ENCODE measurements at regions not wholly inside any gene's neighbourhood (a gene's known extent, or its start where the extent isn't known, plus 50 kb on each side); places are given as distances from the start of the nearest gene placed in this dataset.
"Not testable (repeated sequence)": the region's sequence is repeated elsewhere in the genome, so short reads cannot be mapped to it uniquely, and the experiment has no call there.

- DNase-seq; H3K9me3 ChIP-seq; ATAC-seq; H3K27me3 ChIP-seq; H3K4me1 ChIP-seq; intact Hi-C loops (cut with DNase I); H3K36me3 ChIP-seq; H3K27ac ChIP-seq; H3K4me3 ChIP-seq: not testable (repeated sequence)
- no CpG with 5 or more reads among the region's 7 CpGs for WGBS (ENCODE audit: insufficient coverage, low coverage, low lambda C conversion rate, missing lambda C conversion rate)
Observed at GRCh38 chr21:5044812-5045211, 5476.6 kb upstream of the TPTE start.

DNA sequence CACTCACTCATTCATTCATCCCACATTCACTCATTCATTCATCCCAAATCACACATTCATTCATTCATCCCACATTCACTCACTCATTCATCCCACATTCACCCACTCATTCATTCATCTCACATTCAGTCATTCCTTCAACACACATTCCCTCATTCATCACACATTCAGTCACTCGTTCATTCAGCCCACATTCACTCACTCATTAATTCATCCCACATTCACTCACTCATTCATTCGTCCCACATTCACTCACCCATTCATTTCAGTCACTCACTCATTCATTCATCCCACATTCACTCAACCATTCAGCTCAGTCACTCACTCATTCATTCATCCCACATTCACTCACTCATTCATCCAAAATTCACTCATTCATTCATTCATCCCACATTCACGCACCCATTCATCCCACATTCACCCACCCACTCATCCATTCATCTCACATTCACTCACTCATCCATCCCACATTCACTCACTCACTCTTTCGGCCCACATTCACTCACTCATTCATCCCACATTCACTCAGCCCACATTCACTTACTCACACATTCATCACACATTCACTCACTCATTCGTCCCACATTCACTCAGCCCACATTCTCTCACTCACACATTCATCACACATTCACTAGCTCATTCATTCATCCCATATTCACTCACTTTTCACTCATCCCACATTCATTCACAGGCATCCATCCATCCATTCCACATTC lies 5469.9 kb upstream of the TPTE start:
- H3K9me3 ChIP-seq; H3K27me3 ChIP-seq; intact Hi-C loops (cut with DNase I); H3K4me3 ChIP-seq; ATAC-seq; DNase-seq; H3K4me1 ChIP-seq; H3K36me3 ChIP-seq; H3K27ac ChIP-seq: not testable (repeated sequence)
- 87% methylated on average over 2 of the region's 5 CpGs for WGBS (ENCODE audit: insufficient coverage, low coverage, low lambda C conversion rate, missing lambda C conversion rate)

DNA sequence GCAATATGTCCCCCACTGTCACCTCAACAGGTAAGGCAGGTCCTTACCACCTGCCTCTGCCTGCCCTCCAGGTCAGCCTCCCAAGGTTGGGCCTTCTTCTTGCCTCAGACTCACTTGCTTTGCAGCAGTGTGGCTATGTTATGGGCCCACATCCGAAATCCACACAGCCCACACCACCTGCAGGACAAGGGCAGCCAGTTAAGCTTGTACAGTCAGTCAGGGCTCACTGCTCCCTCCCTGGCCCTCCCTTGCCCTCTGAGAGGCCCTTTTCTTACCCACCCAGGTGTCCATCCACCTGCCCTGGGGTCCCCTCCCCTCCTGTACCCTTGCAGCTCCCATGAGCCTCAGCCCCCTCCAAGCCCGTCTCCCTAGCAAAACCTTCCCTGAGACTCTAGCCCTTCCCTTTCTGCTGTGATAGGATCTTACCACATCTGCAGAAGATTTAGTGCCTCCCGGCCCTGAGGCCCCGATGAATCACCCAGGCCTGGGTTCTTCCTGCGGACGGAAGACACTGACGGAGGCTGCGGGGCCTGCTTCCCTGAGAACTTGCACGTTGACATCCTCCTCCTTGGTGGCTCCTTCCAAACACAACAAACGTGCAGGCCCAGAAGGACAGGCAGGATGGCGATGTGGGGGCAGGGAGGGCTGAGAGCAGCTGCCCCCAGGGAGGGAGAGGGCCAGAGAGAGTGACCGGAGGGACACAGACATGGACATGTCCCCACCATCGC lies 5466.2 kb upstream of the TPTE start:
- DNase-seq; H3K27me3 ChIP-seq; H3K27ac ChIP-seq; H3K4me1 ChIP-seq; intact Hi-C loops (cut with DNase I); H3K4me3 ChIP-seq; H3K9me3 ChIP-seq; H3K36me3 ChIP-seq: not testable (repeated sequence)
- WGBS (ENCODE audit: insufficient coverage, low coverage, low lambda C conversion rate, missing lambda C conversion rate), result no CpG with 5 or more reads among the region's 13 CpGs
- ATAC-seq, result peak in 3 of 4 donors; percentile 26 to 70 (median 63)

DNA sequence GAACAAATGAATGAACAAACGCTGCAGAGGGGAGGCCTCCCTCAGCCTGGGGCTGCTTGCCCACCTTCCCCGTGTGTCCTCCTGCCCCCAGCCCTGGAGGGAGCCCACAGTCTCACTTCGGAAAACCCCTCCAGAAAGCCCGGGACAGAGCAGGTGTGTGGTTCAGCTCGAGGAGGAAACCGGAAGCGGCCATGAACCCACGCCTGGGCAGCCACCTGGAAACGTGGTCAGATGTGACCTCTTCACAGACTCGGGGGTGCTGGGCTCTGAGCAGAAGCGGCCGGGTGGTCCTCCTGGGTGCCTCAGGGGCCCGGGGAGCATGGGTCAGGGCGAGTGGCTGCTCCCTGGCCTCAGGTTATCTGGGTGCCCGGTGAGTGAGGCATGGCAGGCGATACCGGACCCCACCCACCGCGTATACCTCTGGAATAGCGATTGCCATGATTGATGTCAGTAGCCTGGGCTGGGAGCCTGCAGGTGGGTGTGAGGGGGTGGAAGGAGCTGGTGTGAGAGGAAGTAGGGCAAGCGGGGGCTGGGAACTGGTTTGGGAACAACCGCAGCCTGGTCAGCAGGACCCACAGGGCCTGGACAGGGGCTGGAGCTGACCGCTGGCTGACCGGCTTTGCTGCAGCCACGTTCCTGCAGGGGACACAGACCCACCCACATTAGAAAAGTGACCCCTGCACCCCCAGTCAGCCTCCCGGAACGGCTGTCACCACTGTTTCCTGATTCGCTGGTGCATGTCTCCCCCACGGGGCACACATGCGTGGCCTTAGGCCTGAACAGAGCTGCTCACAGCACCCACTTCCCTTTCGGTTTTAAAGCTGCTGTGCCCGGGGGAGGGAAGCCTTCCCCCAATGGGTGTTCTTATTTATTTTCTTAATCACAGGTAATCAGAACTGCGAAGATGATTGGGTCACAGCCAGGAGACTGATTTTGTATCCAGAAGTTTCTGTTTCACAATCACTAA lies 5465.1 kb upstream of the TPTE start:
- H3K4me3 ChIP-seq; H3K36me3 ChIP-seq; H3K27me3 ChIP-seq; H3K27ac ChIP-seq; H3K9me3 ChIP-seq; DNase-seq; intact Hi-C loops (cut with DNase I); H3K4me1 ChIP-seq: not testable (repeated sequence)
- peak; percentile 42 to 70 (median 58) for ATAC-seq
- WGBS (ENCODE audit: insufficient coverage, low coverage, low lambda C conversion rate, missing lambda C conversion rate), result no CpG with 5 or more reads among the region's 33 CpGs

GRCh38 chr21:5057077-5057476 lies 5464.3 kb upstream of the TPTE start:
- WGBS (ENCODE audit: insufficient coverage, low coverage, low lambda C conversion rate, missing lambda C conversion rate), result no CpG with 5 or more reads among the region's 24 CpGs
- H3K27me3 ChIP-seq; H3K4me3 ChIP-seq; H3K36me3 ChIP-seq; DNase-seq; H3K9me3 ChIP-seq; H3K4me1 ChIP-seq; ATAC-seq; H3K27ac ChIP-seq; intact Hi-C loops (cut with DNase I): not testable (repeated sequence)

DNA sequence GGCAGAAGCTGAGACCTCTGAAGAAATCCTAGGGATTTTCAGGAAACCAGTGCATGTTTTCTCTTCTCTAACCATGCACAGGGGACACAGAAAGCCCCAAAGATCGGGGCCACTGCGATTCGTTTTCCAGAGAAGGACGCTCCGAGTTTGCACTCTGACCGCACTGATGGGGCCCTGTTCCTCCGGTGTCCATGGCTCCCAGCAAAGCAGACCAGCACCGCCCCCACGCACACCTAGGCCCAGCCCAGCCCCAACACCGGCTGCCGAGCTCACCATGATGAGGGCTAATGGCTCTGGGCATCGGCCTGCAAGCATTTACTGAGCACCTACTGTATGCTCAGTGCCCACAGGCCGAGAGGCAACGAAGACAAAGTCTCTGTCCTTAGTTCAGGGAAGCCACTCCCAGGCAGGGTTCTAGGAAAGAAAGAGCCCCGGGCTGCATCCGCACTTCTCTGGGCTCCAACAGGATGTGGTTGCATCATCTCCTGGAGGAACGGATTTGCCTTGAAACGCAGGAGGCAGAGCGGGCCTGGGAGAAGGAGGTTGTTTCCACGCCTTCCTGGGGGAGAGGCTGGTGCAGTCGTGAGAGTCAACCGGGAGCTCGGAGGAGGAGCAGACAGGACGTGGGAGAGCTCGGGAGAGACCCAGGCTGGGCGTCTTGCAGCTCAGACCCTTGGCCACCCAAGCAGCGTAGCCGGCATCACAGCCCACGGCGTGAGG lies 5460.9 kb upstream of the TPTE start:
- H3K27me3 ChIP-seq; H3K4me3 ChIP-seq; H3K4me1 ChIP-seq; intact Hi-C loops (cut with DNase I); H3K27ac ChIP-seq; H3K9me3 ChIP-seq; H3K36me3 ChIP-seq; DNase-seq: not testable (repeated sequence)
- no CpG with 5 or more reads among the region's 30 CpGs for WGBS (ENCODE audit: insufficient coverage, low coverage, low lambda C conversion rate, missing lambda C conversion rate)
- peak in 3 of 4 donors; percentile 17 to 60 (median 50) for ATAC-seq

DNA sequence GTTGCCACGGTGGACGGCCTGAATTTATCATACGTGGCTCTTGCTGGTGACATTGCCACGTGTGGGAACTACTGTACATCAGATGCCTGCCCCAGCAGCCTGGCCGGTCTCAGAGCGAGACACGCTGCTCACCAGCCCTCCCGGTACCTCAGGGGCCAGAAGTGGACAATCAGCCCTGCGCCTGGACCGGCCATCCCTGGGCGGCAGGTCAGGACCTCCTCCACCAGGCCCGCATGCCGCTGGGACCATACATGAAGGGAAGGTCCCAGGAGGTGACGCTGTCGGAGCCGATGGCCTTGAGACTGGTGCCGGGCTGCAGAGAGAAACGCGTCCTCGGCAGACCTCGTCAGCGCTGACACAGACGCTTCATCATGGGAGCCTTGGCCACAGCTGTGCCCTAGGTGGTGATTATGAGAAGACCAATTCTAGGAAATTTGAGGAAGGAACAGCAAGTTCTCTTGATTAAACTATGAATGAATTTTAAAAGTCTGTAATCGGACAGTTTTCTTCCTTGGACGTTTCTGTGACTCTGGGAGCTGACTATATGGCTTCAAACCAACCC lies 5456.7 kb upstream of the TPTE start:
- H3K4me3 ChIP-seq; H3K27ac ChIP-seq; ATAC-seq; H3K27me3 ChIP-seq; H3K9me3 ChIP-seq; DNase-seq; H3K4me1 ChIP-seq; intact Hi-C loops (cut with DNase I); H3K36me3 ChIP-seq: not testable (repeated sequence)
- no CpG with 5 or more reads among the region's 25 CpGs for WGBS (ENCODE audit: insufficient coverage, low coverage, low lambda C conversion rate, missing lambda C conversion rate)

- H3K4me3 ChIP-seq; H3K27me3 ChIP-seq; H3K36me3 ChIP-seq; H3K27ac ChIP-seq; intact Hi-C loops (cut with DNase I); H3K4me1 ChIP-seq; H3K9me3 ChIP-seq: not testable (repeated sequence)
- DNase-seq (peak in 2 of 3 donors; percentile 35 to 46), ATAC-seq (peak in 3 of 4 donors; percentile 28 to 57 (median 55))
- 81% methylated on average over 6 of the region's 26 CpGs for WGBS (ENCODE audit: insufficient coverage, low coverage, low lambda C conversion rate, missing lambda C conversion rate)
Observed at GRCh38 chr21:5065240-5066211, 5455.9 kb upstream of the TPTE start.

DNA sequence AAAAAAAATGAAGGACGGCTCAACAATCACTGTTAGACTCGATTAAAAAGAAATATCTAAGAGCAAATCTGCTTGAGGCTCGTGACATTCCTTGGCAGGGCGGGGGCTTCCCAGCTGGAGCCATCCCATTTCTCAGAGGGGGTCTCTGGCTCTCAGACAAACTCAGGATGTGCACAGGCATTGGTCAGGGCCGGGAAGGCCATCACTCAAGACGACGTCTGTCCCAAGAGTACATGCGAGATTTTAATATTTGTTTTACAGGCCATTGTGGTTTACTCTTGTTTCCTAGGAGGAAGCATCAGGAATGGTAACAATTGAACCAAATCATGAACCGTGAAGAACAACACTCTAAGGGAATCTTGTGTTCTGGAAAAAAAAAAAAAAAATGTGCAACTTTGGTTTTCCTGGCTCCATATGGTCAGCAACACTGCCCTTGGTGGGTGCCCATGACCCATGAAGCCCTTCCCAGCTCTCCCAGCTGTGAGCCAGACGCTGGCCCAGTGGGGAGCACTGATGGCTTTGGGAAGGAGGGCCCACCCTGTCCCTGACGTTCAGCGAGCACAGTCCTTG lies 5454.6 kb upstream of the TPTE start:
- H3K4me1 ChIP-seq; DNase-seq; intact Hi-C loops (cut with DNase I); H3K36me3 ChIP-seq; ATAC-seq; H3K4me3 ChIP-seq; H3K27me3 ChIP-seq; H3K27ac ChIP-seq; H3K9me3 ChIP-seq: not testable (repeated sequence)
- 100% methylated on average over 1 of the region's 12 CpGs for WGBS (ENCODE audit: insufficient coverage, low coverage, low lambda C conversion rate, missing lambda C conversion rate)

Measured in right lobe of liver (tissue), 6 donors.